GM12891 (cell line): ENCODE measurements at regions not wholly inside any gene's neighbourhood (a gene's known extent, or its start where the extent isn't known, plus 50 kb on each side); places are given as distances from the start of the nearest gene placed in this dataset.

Source experiments
- POLR2A ChIP-seq: IDR thresholded peaks from 2 replicates; pipeline ENCODE4 v1.6.1; 2011; ENCODE audit warnings: low read depth, low read length, control low read depth
- POLR2AphosphoS5 ChIP-seq: IDR thresholded peaks from 2 replicates; pipeline ENCODE4 v1.6.1; 2011; ENCODE audit warnings: low read depth, low read length, control low read depth
- SPI1 ChIP-seq: IDR thresholded peaks from 2 replicates; pipeline ENCODE4 v1.6.1; 2011; ENCODE audit warnings: low read depth, low read length, control low read depth
- TAF1 ChIP-seq: IDR thresholded peaks from 2 replicates; pipeline ENCODE4 v1.6.1; 2011; ENCODE audit warnings: low read depth, low read length, control low read depth

GRCh38 chr12:127393896-127394295, 873.1 kb upstream of the TMEM132C start:
- TF ChIP-seq TAF1 (no peak), POLR2AphosphoS5 (no peak), POLR2A (no peak), SPI1 (no peak)
